GM23248 (cell line): ENCODE measurements at regions not wholly inside any gene's neighbourhood (a gene's known extent, or its start where the extent isn't known, plus 50 kb on each side); places are given as distances from the start of the nearest gene placed in this dataset. TPM values are rescaled to one million over a fixed set of nuclear protein-coding genes. Genes with fewer than 3 reads are reported as not detected.

ENCODE experiments used
- DNase-seq: peaks from one replicate; pipeline ENCODE4 v3.0.0-alpha.2; 2015
- H2AFZ ChIP-seq: fragments of 200-600 bp; sonication (generic); 2 replicates; pipeline ENCODE4 v1.6.1; 2016; ENCODE audit warnings: antibody characterized with exemption
- H3F3A ChIP-seq: fragments of 200-600 bp; sonication (generic); 2 replicates; pipeline ENCODE4 v1.6.1; 2016; ENCODE audit warnings: mild to moderate bottlenecking, antibody characterized with exemption, mixed run types; ENCODE audit not compliant: insufficient read depth
- H3K27ac ChIP-seq: fragments of 200-600 bp; sonication (generic); 2 replicates; pipeline ENCODE4 v1.5.1; 2016; ENCODE audit warnings: mild to moderate bottlenecking
- H3K27me3 ChIP-seq: fragments of 200-600 bp; sonication (generic); replicated peaks from 2 replicates; pipeline ENCODE4 v1.6.1; 2016; ENCODE audit warnings: mild to moderate bottlenecking; ENCODE audit not compliant: insufficient read depth
- H3K36me3 ChIP-seq: fragments of 200-600 bp; sonication (generic); 2 replicates; pipeline ENCODE4 v1.6.1; 2016; ENCODE audit warnings: low read depth, mild to moderate bottlenecking
- H3K4me1 ChIP-seq: fragments of 200-600 bp; sonication (generic); 2 replicates; pipeline ENCODE4 v1.6.1; 2016; ENCODE audit warnings: mild to moderate bottlenecking; ENCODE audit not compliant: insufficient read depth
- H3K4me2 ChIP-seq: fragments of 200-600 bp; sonication (generic); one replicate; pipeline ENCODE4 v1.6.1; 2016; ENCODE audit warnings: mild to moderate bottlenecking; ENCODE audit not compliant: unreplicated experiment
- H3K4me3 ChIP-seq: fragments of 200-600 bp; sonication (generic); 2 replicates; pipeline ENCODE4 v1.5.1; 2016; ENCODE audit warnings: mild to moderate bottlenecking
- H3K79me2 ChIP-seq: fragments of 200-600 bp; sonication (generic); 2 replicates; pipeline ENCODE4 v1.6.1; 2016; ENCODE audit warnings: mild to moderate bottlenecking; ENCODE audit not compliant: insufficient read depth
- H3K9ac ChIP-seq: fragments of 200-600 bp; sonication (generic); 2 replicates; pipeline ENCODE4 v1.6.1; 2016; ENCODE audit warnings: mild to moderate bottlenecking
- H3K9me2 ChIP-seq: fragments of 200-600 bp; sonication (generic); 2 replicates; pipeline ENCODE4 v1.6.1; 2016; ENCODE audit warnings: mixed run types, mild to moderate bottlenecking, moderate library complexity; ENCODE audit not compliant: insufficient read depth
- H3K9me3 ChIP-seq: fragments of 200-600 bp; sonication (generic); one replicate; pipeline ENCODE4 v1.6.1; 2017; ENCODE audit warnings: low read depth
- H4K20me1 ChIP-seq: fragments of 200-600 bp; sonication (generic); 2 replicates; pipeline ENCODE4 v1.6.0; 2016; ENCODE audit not compliant: insufficient read depth
- EZH2 ChIP-seq: fragments of 200-600 bp; sonication (generic); IDR thresholded peaks from 2 replicates; pipeline ENCODE4 v1.6.1; 2018; ENCODE audit warnings: antibody characterized with exemption, mild to moderate bottlenecking; ENCODE audit not compliant: insufficient read depth, poor library complexity, severe bottlenecking
- EZH2phosphoT487 ChIP-seq: fragments of 200-600 bp; sonication (generic); IDR thresholded peaks from 2 replicates; pipeline ENCODE4 v1.6.1; 2018; ENCODE audit warnings: antibody characterized with exemption, moderate library complexity, mild to moderate bottlenecking, low read depth; ENCODE audit not compliant: insufficient read depth
- whole genome bisulfite sequencing, 2 experiments: methylation state at CpG; one replicate each; pipeline ENCODE4 v1.1.6; 2015 to 2017; ENCODE audit warnings: low lambda C conversion rate in 2 of 2, low coverage in 1 of 2; ENCODE audit errors: missing lambda C conversion rate in 2 of 2; 5-methylcytosine and 5-hydroxymethylcytosine counted together
- in situ Hi-C: fragments of 300-500 bp; cut with MboI; formaldehyde crosslinking; loops from 2 replicates; pipeline ENCODE4 v1.15.0; 2020
- small RNA-seq: library from RNA; depleted of rRNA; stranded (forward); fragments of <200 nt; gene quantifications from one replicate; pipeline ENCODE3, GENCODE V24; 2014; ENCODE audit warnings: low read depth, low replicate concordance

GRCh38 chr20:43776691-43777090 lies 49.9 kb upstream of the GTSF1L start:
- TF ChIP-seq EZH2phosphoT487 (no peak), EZH2 (no peak)
- H3K27ac ChIP-seq: no peak overlapping the region
- H4K20me1 ChIP-seq: no peaks in the 10 kb centered on the region
- no peaks in the 10 kb centered on the region for H3K9me2 ChIP-seq
- peaks cover under 1% of the 10 kb centered on the region; the same call in 1 of the 2 replicates for H3K4me1 ChIP-seq
- WGBS, 2 experiments: 77 to 86% methylated on average over 1 of the region's 1 CpG
- no peaks in the 10 kb centered on the region for H3K36me3 ChIP-seq
- no peak overlapping the region for H3K9ac ChIP-seq
- no peaks in the 10 kb centered on the region for H3K79me2 ChIP-seq
- no peak overlapping the region for H3K4me3 ChIP-seq
- H2AFZ ChIP-seq: no peak overlapping the region
- no peaks in the 10 kb centered on the region for H3K9me3 ChIP-seq
- no peaks in the 10 kb centered on the region; the same call in 1 of the 2 replicates for H3K27me3 ChIP-seq
- in situ Hi-C loops: no loop called here
- DNase-seq: no peak
- no peaks in the 10 kb centered on the region for H3F3A ChIP-seq
- H3K4me2 ChIP-seq: no peak overlapping the region

Small RNA genes lying in the stretch of these regions (small RNA-seq; reads per million reads assigned to genes)
- not detected for gene RNU6-639P
